H1 (cell line): ENCODE measurements at regions not wholly inside any gene's neighbourhood (a gene's known extent, or its start where the extent isn't known, plus 50 kb on each side); places are given as distances from the start of the nearest gene placed in this dataset.

Experiments
- CTCF ChIA-PET: fragments of 300-600 bp; sonication (Branson Sonifier 250); formaldehyde crosslinking; loops from one replicate; lab custom pipeline; 2021; ENCODE audit not compliant: partially characterized antibody; lab: Charles Lee
- POLR2A ChIA-PET: fragments of 300-600 bp; sonication (Branson Sonifier 250); formaldehyde crosslinking; loops from one replicate; lab custom pipeline; 2021; ENCODE audit warnings: inconsistent platforms; ENCODE audit not compliant: partially characterized antibody; lab: Charles Lee
- DNase-seq, 2 experiments: peaks; one replicate each; pipeline versions ENCODE4 v3.0.0 to v3.0.0-alpha.2; 2010 to 2022; ENCODE audit warnings: low spot score in 2 of 2, low read depth in 1 of 2, mixed read lengths in 1 of 2
- FAIRE-seq: peaks from 2 replicates; lab custom pipeline; 2011; peaks lifted over from hg19 to GRCh38; lab: Jason Lieb, UNC
- H2AFZ ChIP-seq: 2 replicates; pipeline ENCODE4 v1.8.1; 2012; ENCODE audit warnings: low read length, inconsistent platforms
- H2AK5ac ChIP-seq: 2 replicates; pipeline ENCODE4 v1.6.1; 2013; ENCODE audit warnings: low read depth, low read length
- H2BK120ac ChIP-seq: replicated peaks from 2 replicates; pipeline ENCODE3; 2013; ENCODE audit warnings: low read depth, low read length, inconsistent platforms
- H2BK12ac ChIP-seq: 2 replicates; pipeline ENCODE4 v1.6.1; 2013; ENCODE audit warnings: low read depth, low read length
- H2BK15ac ChIP-seq: 2 replicates; pipeline ENCODE4 v1.6.1; 2013; ENCODE audit warnings: low read length
- H2BK20ac ChIP-seq: 2 replicates; pipeline ENCODE4 v1.6.1; 2013; ENCODE audit warnings: low read length
- H2BK5ac ChIP-seq: 2 replicates; pipeline ENCODE4 v1.6.1; 2013; ENCODE audit warnings: low read depth, low read length
- H3K14ac ChIP-seq: 2 replicates; pipeline ENCODE4 v1.6.1; 2013; ENCODE audit warnings: inconsistent platforms; ENCODE audit not compliant: insufficient read length
- H3K18ac ChIP-seq: 2 replicates; pipeline ENCODE4 v1.6.1; 2013; ENCODE audit warnings: low read length; ENCODE audit errors: extremely low read depth
- H3K23ac ChIP-seq: 2 replicates; pipeline ENCODE4 v1.6.1; 2013; ENCODE audit warnings: inconsistent platforms; ENCODE audit not compliant: insufficient read length
- H3K23me2 ChIP-seq: 2 replicates; pipeline ENCODE4 v1.6.1; 2013; ENCODE audit warnings: low read depth, low read length
- H3K27ac ChIP-seq: 2 replicates; pipeline ENCODE4 v1.6.1; 2011; ENCODE audit warnings: low read depth, low read length, inconsistent platforms
- H3K27me3 ChIP-seq, 4 experiments: replicated peaks in 1 of 4; 1 replicate in 1 of 4; 2 replicates in 3 of 4; pipeline versions ENCODE4 v1.6.1 to v1.8.1; 2011 to 2013; ENCODE audit warnings: low read length in 3 of 4, mild to moderate bottlenecking in 3 of 4, inconsistent platforms in 2 of 4, mixed read lengths in 2 of 4, moderate library complexity in 1 of 4; ENCODE audit not compliant: control insufficient read depth in 3 of 4, insufficient read depth in 3 of 4; ENCODE audit errors: extremely low read depth in 1 of 4
- H3K36me3 ChIP-seq, 4 experiments: 2 replicates each; pipeline versions ENCODE4 v1.6.1 to v1.8.1; 2011 to 2013; ENCODE audit warnings: mild to moderate bottlenecking in 4 of 4, low read length in 3 of 4, moderate library complexity in 2 of 4, control low read depth in 1 of 4, inconsistent platforms in 1 of 4; ENCODE audit not compliant: insufficient read depth in 4 of 4, control insufficient read depth in 2 of 4
- H3K4ac ChIP-seq: replicated peaks from 2 replicates; pipeline ENCODE3; 2013; ENCODE audit warnings: low read length, low read depth, mixed read lengths, inconsistent platforms; ENCODE audit not compliant: insufficient read length
- H3K4me1 ChIP-seq, 4 experiments: replicated peaks in 1 of 4; 1 replicate in 1 of 4; 2 replicates in 3 of 4; pipeline versions ENCODE4 v1.6.1 to v1.8.1; 2011 to 2013; ENCODE audit warnings: low read length in 3 of 4, inconsistent platforms in 2 of 4, mixed read lengths in 1 of 4; ENCODE audit not compliant: insufficient read depth in 4 of 4, control insufficient read depth in 3 of 4
- H3K4me2 ChIP-seq, 2 experiments: 2 replicates each; pipeline versions ENCODE4 v1.6.1 to v1.8.1; 2011 to 2013; ENCODE audit warnings: low read depth in 2 of 2, low read length in 2 of 2, control low read depth in 1 of 2, inconsistent platforms in 1 of 2, mild to moderate bottlenecking in 1 of 2; ENCODE audit not compliant: insufficient read depth in 1 of 2
- H3K4me3 ChIP-seq, 4 experiments: fragments of 200-600, 300-600 bp in 1 of 4; sonication (generic), shearing (Covaris generic), sonication (Bioruptor Twin) in 1 of 4; 2 replicates each; pipeline versions ENCODE4 v1.5.1 to v1.8.1; 2011 to 2016; ENCODE audit warnings: low read length in 4 of 4, low read depth in 3 of 4, control low read depth in 2 of 4, inconsistent platforms in 2 of 4, mild to moderate bottlenecking in 2 of 4, mixed read lengths in 1 of 4, moderate library complexity in 1 of 4; ENCODE audit not compliant: insufficient read depth in 2 of 4; ENCODE audit errors: extremely low read depth in 1 of 4
- H3K56ac ChIP-seq: replicated peaks from 2 replicates; pipeline ENCODE3; 2013; ENCODE audit warnings: low read depth, mild to moderate bottlenecking, mixed read lengths, low read length, inconsistent platforms; ENCODE audit not compliant: insufficient read length
- H3K79me1 ChIP-seq: 2 replicates; pipeline ENCODE4 v1.6.1; 2013; ENCODE audit warnings: low read depth, low read length, control low read depth
- H3K79me2 ChIP-seq, 2 experiments: 2 replicates each; pipeline versions ENCODE4 v1.6.1 to v1.8.1; 2012 to 2013; ENCODE audit warnings: low read length in 2 of 2, mild to moderate bottlenecking in 2 of 2, inconsistent platforms in 1 of 2; ENCODE audit not compliant: insufficient read depth in 2 of 2, control insufficient read depth in 1 of 2
- H3K9ac ChIP-seq, 4 experiments: replicated peaks in 1 of 4; 1 replicate in 1 of 4; 2 replicates in 3 of 4; pipeline versions ENCODE4 v1.6.1 to v1.8.1; 2011 to 2013; ENCODE audit warnings: low read depth in 3 of 4, low read length in 3 of 4, control low read depth in 2 of 4, mild to moderate bottlenecking in 2 of 4, moderate library complexity in 2 of 4, inconsistent platforms in 1 of 4; ENCODE audit errors: extremely low read depth in 1 of 4
- H3K9me3 ChIP-seq, 2 experiments: 2 replicates each; pipeline versions ENCODE4 v1.6.1 to v1.8.1; 2012 to 2013; ENCODE audit warnings: mild to moderate bottlenecking in 2 of 2, moderate library complexity in 2 of 2, control low read depth in 1 of 2, inconsistent platforms in 1 of 2, low read depth in 1 of 2, low read length in 1 of 2, mixed read lengths in 1 of 2; ENCODE audit not compliant: insufficient read depth in 2 of 2
- H4K20me1 ChIP-seq, 2 experiments: replicated peaks in 1 of 2; 2 replicates each; pipeline versions ENCODE3 to v1.8.1; 2011 to 2013; ENCODE audit warnings: inconsistent platforms in 2 of 2, low read length in 2 of 2, mild to moderate bottlenecking in 1 of 2; ENCODE audit not compliant: insufficient read depth in 2 of 2, control insufficient read depth in 1 of 2
- H4K5ac ChIP-seq: 2 replicates; pipeline ENCODE4 v1.6.1; 2013; ENCODE audit warnings: low read length, low read depth, mixed read lengths, inconsistent platforms; ENCODE audit not compliant: insufficient read length
- H4K8ac ChIP-seq: 2 replicates; pipeline ENCODE4 v1.8.0; 2013; ENCODE audit warnings: mild to moderate bottlenecking, moderate library complexity, low read length, inconsistent platforms; ENCODE audit not compliant: insufficient read depth; ENCODE audit errors: extremely low read depth
- H4K91ac ChIP-seq: replicated peaks from 2 replicates; pipeline ENCODE3; 2013; ENCODE audit warnings: low read length, mixed read lengths, inconsistent platforms; ENCODE audit not compliant: insufficient read length
- ATF3 ChIP-seq: IDR thresholded peaks from 2 replicates; pipeline ENCODE4 v1.6.1; 2011; ENCODE audit warnings: low read depth, mild to moderate bottlenecking, low read length; ENCODE audit not compliant: insufficient read depth
- CBX8 ChIP-seq: fragments of 300-800, 300-1000 bp; sonication (generic); IDR thresholded peaks from 2 replicates; pipeline ENCODE4 v1.7.1; 2016; ENCODE audit warnings: low read depth, low read length, borderline replicate concordance
- CREB1 ChIP-seq: IDR thresholded peaks from 2 replicates; pipeline ENCODE4 v1.6.1; 2012; ENCODE audit warnings: inconsistent platforms
- HDAC2 ChIP-seq, 2 experiments: fragments of 300-600 bp in 1 of 2; sonication (generic) in 1 of 2; IDR thresholded peaks; 2 replicates each; pipeline ENCODE4 v1.6.1; 2011 to 2012; ENCODE audit warnings: low read depth in 2 of 2, low read length in 2 of 2, mild to moderate bottlenecking in 2 of 2, moderate library complexity in 2 of 2, borderline replicate concordance in 1 of 2, inconsistent platforms in 1 of 2
- KDM1A ChIP-seq: fragments of 200-600, 300-600 bp; sonication (generic); IDR thresholded peaks from 2 replicates; pipeline ENCODE4 v1.7.1; 2016; ENCODE audit warnings: mild to moderate bottlenecking, low read length, borderline replicate concordance
- RFX5 ChIP-seq: IDR thresholded peaks from 2 replicates; pipeline ENCODE4 v1.6.1; 2011; ENCODE audit warnings: low read depth, low read length, improper control_type of control experiment, borderline replicate concordance
- SIRT6 ChIP-seq: IDR thresholded peaks from one replicate; pipeline ENCODE4 v1.7.1; 2012; ENCODE audit warnings: low read length, inconsistent platforms
- TBP ChIP-seq: IDR thresholded peaks from 2 replicates; pipeline ENCODE4 v1.6.1; 2011; ENCODE audit warnings: low read depth, low read length, improper control_type of control experiment
- TCF12 ChIP-seq: IDR thresholded peaks from 2 replicates; pipeline ENCODE4 v1.6.1; 2011; ENCODE audit warnings: low read depth, mild to moderate bottlenecking, low read length
- TEAD4 ChIP-seq: IDR thresholded peaks from 2 replicates; pipeline ENCODE4 v1.6.1; 2012; ENCODE audit warnings: low read depth, low read length, inconsistent platforms, mixed read lengths
- WGBS, 2 experiments: shearing (Covaris generic) in 1 of 2; methylation state at CpG; one replicate each; pipeline versions ENCODE4 v1.1.6 to v1.1.7; 2013 to 2015; ENCODE audit warnings: low lambda C conversion rate in 2 of 2, mixed read lengths in 2 of 2, inconsistent platforms in 1 of 2, low coverage in 1 of 2, missing lambda C conversion rate in 1 of 2; ENCODE audit not compliant: insufficient replicate concordance in 2 of 2, insufficient coverage in 1 of 2, insufficient read length in 1 of 2; ENCODE audit errors: extremely low coverage in 1 of 2, missing lambda C conversion rate in 1 of 2; 5-methylcytosine and 5-hydroxymethylcytosine counted together

DNA sequence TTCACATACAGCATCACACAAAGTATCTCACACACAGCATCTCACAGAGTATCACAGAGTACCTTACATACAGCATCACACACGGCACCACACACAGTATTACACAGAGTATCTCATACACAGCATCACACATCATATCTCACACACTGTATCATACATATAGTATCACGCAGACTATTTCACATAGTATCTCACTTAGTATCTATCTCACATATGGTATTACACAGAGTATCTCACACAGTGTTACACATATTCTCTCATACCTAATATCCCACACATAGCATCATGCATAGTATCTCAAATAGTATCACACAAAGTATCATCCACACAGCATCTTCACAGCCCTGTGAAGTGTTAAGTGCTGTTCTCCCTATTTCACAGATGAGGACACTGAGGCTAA is 121.5 kb upstream of the RAB4A start:
- no peak overlapping the region for H3K27ac ChIP-seq
- H3K9ac ChIP-seq: no peak overlapping the region
- H3K18ac ChIP-seq: no peak overlapping the region
- WGBS, 2 experiments: 82% methylated on average over 2 of the region's 2 CpGs; no CpG with 5 or more reads in 1 of the 2 experiments
- 0 out of 2 replicates have a peak overlapping the region, but pooled peaks have one; percentile 99 for H2BK15ac ChIP-seq
- peaks cover 0 to 4% (median 3%) of the 10 kb centered on the region in 4 experiments; a peak in 1 of 7 replicates for H3K27me3 ChIP-seq
- H3K36me3 ChIP-seq: no peaks in the 10 kb centered on the region
- no peak overlapping the region for H3K4me2 ChIP-seq
- peaks cover 4 to 20% (median 14%) of the 10 kb centered on the region in 4 experiments for H3K4me1 ChIP-seq
- no peak overlapping the region for H3K14ac ChIP-seq
- TF ChIP-seq HDAC2 (IDR thresholded peaks at IDR 0.05; ENCODE audit: borderline replicate concordance in 1 of 2, low read depth in 2 of 2, low read length in 2 of 2) (no peak), TEAD4 (no peak), SIRT6 (no peak), ATF3 (no peak), RFX5 (no peak), CREB1 (no peak), KDM1A (no peak), CBX8 (no peak), TBP (no peak), TCF12 (no peak)
- no peak overlapping the region for H3K23ac ChIP-seq
- ChIA-PET CTCF (interaction anchor here (0.6 kb wide), 1 partner anchor 477 kb away, joined by 3 read pairs; no protein-coding TSS in a partner anchor), POLR2A (no interaction called here)
- H2BK120ac ChIP-seq: no peak overlapping the region
- H2BK5ac ChIP-seq: peak overlapping the region; percentile 85; the same call in 1 of the 2 replicates
- no peaks in the 10 kb centered on the region for H3K9me3 ChIP-seq
- peak overlapping the region; percentile 95 for H2AK5ac ChIP-seq
- H2BK20ac ChIP-seq: peak overlapping the region; percentile 91; the same call in 1 of the 2 replicates
- no peak overlapping the region for H4K8ac ChIP-seq
- H3K79me1 ChIP-seq: no peaks in the 10 kb centered on the region
- H3K56ac ChIP-seq: no peak overlapping the region
- H2BK12ac ChIP-seq: peak overlapping the region; percentile 99; the same call in 1 of the 2 replicates
- H3K4ac ChIP-seq: no peak overlapping the region
- no peak overlapping the region for H2AFZ ChIP-seq
- no peaks in the 10 kb centered on the region for H3K79me2 ChIP-seq
- H4K20me1 ChIP-seq: no peaks in the 10 kb centered on the region
- H3K4me3 ChIP-seq: no peak overlapping the region
- H3K23me2 ChIP-seq: no peaks in the 10 kb centered on the region
- no peak for DNase-seq
- FAIRE-seq: no peak
- no peak overlapping the region for H4K5ac ChIP-seq
- no peak overlapping the region for H4K91ac ChIP-seq
